HG03039 (cell line): ENCODE measurements at regions not wholly inside any gene's neighbourhood (a gene's known extent, or its start where the extent isn't known, plus 50 kb on each side); places are given as distances from the start of the nearest gene placed in this dataset.

Source experiments
- ATAC-seq: cut with Tn5 transposase; IDR thresholded peaks from one replicate; pipeline ENCODE4 v1.9.1; 2021; ENCODE audit warnings: mild to moderate bottlenecking, moderate library complexity; ENCODE audit not compliant: unreplicated experiment

DNA sequence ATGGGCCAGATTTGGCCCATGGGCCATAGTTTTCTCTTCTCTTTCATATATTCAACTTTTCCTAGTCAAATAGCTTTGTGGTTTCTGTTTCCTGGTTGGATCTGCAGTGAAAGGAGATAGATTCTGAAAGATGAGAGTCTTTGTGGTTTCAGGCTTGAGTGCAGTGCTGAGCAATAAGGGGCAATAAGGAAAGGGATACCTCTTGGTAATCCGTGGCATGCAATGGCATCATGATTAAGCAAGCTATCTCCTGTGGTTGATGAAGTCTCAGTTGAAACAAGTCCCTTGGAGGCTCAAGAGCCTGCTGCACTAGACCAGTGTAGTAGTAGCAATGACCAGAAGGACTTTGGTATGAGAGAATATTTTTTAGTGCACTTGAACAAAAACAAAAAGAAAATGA, 187.7 kb upstream of the CNTNAP2 start:
- no peak for ATAC-seq

DNA sequence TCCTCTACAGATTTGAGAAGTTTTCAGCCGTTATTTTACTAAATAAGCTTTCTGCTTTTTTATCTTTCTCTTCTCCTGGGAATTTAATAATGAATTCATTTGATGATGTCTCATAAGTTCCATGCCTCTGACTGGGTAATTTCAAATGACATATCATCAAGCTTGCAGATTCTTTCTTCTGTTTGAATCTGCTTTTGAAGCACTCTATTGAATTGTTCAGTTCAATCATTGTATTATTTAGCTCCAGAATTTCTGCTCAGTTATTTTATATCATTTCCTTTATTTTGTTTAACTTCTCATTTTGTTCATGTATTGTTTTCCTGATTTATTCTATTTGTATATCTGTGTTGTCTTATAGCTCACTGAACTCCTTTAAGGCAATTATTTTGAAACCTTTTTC, 196.9 kb upstream of the CNTNAP2 start:
- no peak for ATAC-seq

DNA sequence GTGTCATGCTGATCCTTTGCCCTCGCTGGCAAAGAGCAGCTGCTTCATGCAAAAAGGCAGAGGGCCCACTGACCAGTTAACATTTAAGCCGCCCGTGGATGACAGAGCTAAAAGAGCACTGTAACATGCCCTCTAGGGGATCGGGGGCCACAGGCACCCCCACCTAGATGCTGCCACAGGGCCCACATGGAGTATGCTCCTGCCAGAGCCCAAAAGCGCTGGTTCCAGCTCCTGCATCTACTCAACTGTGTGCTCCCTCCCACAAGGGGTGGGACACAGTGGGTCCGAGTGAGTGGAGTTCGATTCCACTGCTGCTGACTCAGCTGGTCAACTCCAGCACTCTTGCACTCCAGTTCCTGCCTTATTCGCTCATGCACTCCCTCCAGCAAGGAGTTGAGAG, 199.8 kb upstream of the CNTNAP2 start:
- ATAC-seq, result no peak

DNA sequence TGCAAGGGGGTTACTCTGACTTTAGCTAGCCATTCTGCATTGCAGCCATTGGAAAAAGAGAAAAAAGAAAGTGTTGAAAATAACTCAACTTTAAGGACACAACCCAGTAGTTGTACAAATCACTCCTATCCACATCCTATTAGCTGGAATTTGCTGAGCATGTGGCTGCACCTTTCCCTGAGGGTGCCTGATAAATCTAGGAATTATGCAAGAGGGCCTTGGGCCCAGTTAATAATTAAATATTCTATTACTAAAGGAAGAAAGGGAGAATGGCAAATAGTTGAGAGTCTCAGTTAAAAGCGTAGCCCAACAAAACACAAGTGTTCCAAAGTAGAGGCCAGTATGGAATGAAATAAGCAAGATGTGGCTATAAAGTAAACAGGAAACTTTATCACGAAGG, 200.9 kb upstream of the CNTNAP2 start:
- no peak for ATAC-seq

DNA sequence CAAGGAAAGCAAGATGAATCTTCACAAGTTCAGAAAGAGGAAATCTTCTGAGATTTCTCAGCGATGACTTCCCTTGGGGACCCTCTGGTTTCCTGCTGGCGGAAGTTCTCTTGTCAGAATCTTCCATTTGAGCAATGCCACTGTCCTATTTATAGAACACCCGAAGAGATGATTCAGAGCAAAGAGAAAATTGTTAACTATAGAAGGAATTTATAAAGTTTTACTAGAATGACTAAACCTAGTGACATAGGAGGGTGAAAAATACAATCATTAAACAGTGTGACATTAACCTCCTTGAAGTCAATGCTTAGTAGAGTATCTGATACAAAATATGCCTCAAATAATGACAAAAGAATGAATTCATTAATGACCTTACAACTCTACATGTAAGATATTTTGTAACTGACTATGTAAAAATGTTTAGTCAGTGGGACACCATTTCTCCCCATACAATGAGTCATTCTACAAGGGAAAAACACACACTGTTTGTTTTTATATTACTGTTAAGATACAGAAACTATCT, 206.5 kb upstream of the CNTNAP2 start:
- ATAC-seq, result peak; percentile 72

DNA sequence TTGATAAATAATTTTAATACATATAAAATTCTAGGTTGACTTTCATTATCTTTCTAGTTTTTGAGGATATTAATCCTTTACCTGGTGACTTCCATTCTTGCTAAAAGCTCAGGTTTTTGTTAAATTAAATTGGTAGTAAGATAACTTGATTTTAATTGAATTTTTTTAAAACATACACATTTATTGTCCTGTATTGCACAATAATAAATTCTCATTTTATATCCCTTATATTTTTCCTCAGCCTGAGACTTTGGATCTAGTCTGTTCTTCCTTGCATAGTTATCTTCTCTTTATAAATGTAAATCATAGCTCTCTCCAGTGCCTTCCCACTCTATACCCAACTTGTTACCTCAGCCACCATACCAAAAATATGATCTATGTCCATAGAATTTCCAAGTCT, 212.9 kb upstream of the CNTNAP2 start:
- ATAC-seq, result no peak

DNA sequence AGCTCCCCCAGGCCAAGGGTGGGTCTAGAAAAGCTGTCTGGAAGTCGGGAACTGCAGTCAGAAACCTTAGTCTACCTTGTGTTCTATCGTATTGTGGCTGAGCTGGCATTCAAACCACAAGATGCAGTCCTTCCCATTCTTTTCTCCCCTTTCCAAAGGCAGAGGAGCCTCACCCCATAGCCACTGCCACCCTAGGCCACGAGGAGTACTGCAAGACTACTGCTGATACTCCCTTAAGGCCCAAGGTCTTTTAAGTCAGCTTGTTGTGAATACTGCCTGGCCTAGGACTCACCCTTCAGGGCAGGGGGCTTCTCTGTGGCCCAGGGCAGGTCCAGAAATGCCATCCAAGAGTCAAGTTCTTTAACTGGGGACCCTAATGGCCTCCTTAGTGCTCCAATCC, 214.5 kb upstream of the CNTNAP2 start:
- no peak for ATAC-seq

DNA sequence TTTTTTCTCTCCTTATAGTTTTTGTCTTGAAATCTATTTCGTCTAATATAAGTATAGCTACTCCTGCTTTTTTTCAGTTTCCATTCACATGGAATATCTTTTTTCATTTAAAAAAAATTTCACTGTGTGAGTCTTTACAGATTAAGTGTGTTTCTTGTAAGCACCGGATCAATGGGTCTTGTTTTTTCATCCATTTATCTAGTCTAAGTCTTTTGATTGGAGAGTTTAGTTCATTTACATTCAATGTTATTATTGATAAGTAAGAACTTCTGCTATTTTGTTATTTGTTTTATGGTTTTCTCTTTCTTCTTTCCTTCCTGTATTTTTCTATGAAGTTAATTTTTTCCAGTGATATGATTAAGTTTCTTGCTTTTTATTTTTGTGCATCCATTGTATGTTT, 216.7 kb upstream of the CNTNAP2 start:
- no peak for ATAC-seq

DNA sequence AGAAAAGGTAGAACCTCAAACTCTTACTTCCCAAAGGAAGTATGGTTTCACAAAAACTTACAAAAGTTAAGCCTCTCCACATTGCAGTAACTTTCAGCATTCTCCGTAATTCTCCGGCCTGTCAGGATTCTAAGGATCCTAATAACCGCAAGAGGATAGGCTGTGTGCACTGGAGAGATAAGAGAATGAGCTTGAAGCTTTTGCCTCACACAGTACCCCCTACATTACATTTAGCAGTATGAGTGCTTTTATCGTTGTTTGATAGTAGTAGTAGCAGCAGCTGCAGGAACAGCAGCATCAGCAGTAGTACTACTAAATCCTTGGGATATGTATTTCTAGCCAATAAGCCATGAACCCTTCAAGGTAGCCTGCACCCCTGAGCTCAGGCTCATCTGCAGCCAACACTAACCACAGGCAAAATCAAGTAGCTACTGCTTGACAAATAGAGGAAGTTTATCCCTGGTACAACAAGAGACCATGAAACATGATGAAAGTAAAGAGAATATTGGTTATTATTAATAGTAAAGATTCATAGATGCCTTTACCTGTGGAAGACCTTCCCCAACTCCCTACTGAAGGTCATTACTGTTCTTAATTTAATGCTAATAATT, 222.6 kb upstream of the CNTNAP2 start:
- ATAC-seq, result no peak

DNA sequence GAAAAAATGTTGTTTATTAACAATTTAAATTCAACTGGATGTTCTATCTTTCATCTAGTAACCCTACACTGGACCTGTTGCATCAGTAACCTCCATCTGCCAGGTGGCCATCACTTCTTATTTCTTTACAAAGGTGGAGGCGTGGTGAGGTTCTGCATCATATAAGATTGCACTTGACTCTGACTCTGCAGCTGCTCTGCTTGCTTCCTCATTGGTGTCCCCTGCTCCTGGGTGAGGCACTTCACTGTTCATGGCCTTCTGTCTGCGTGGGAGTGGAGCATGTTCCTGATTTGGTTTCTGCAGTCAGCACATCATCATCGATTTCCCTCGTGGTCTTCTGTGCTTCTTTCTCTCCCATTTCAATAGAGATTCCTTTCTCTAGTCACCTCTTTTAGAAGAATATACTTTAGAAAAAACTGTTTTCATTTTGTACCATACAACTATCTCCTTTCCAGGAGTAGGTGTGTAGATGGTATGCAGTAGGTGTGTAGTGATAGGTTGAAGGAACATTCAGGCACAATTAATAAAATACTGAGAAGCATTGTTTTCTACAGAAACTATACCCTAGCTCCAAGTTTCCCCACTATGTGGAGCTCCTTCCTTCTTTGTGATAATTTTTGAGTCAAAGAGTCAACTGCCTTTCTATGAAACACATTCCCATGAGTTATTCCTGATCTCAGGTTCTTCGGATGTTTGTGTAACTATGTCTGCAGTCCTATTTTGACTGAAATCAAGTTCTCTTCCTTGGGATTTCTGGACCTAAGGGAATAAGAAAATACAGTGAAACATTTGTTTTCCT, 231.7 kb upstream of the CNTNAP2 start:
- ATAC-seq, result no peak

DNA sequence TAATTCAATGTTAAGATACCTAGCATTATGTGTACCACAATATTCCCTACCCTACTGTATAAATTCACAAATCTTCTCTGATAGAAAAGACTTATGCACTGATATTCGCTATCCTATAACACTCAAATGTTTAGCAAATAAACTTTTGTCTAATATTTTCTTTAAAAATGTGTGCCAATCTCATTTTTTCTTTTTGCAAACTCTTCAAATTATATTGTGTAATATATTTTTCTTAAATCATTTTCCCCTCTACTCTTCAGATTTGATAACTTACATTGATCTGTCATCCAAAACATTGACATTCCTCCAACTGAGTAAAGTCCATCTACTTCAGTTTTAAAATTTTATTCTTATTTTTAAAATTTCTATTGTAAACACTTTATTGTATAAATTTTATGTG, 240.2 kb upstream of the CNTNAP2 start:
- no peak for ATAC-seq

DNA sequence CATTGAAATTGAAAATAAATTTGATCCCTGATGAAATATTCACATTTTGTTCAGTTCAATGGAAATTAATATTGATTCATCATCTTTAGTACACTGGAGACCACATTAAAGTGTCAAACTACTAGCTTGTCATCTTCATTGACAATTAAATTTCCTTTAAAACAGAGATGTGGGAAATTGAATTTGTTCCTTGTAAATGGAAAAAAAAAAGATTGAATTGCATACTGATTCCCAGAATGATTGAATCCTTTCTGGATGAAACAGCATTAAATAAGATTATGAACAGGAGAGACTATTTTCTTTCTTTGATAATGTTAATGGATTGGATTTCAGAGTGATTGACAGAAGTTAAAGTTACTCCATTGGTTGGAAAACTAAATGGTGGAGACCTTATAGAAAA, 241.3 kb upstream of the CNTNAP2 start:
- no peak for ATAC-seq

DNA sequence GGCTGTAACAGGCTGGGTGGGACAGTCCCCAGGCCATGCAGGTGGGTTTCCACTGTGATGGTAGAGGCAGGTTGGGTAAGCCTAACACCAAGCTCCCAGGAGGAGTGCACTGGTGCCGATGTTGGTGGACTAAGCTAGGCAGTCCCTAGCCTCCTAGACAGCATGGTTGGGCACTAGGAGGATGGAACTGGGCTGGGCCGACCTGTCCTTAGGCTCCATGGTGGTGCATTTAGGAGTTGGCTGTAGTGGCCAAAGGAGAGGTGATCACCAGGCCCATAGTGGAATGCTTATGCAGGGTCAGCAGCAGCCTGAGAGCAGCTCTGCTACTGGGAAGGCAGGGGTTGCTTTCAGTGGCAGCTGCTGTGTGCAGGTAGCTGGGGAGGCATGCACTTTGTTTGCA, 247.7 kb upstream of the CNTNAP2 start:
- ATAC-seq, result no peak

DNA sequence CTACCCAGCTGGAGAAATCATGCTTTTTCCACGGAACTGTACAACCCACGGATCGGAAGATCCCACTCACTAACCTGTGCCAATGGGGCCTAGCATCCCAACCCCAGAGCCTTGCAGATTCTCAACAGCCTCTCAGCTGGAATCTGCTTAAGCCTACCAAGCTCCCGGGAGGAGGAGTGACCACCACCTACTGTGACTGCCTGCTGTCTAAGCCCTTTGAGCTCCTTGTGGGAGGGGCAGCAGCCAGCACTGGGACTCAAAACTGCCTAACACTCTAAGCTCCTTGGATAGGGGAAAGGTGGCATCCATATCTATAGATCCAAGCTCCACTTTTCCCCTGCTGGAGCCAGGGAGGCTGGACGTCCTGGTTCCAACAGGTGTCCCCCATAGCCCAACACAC, 254.4 kb upstream of the CNTNAP2 start:
- ATAC-seq, result no peak

DNA sequence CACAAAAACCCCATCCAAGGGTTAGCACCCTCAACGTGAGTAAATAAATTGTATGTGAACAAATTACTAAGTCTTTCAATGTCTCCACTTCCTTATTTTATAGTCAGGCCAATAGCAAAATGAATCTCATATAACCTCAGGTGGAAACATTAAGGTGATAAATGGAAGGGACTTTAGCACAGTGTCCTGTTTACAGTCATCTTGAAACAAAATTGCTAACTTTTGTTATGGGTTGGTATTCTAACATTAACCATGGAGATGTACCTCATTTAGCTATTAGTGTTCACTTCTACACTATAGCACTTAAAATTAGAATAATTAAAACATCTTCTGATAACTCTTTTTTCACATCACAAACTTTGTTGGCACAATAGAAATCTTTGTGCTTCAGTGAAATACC, 255.8 kb upstream of the CNTNAP2 start:
- ATAC-seq, result no peak

DNA sequence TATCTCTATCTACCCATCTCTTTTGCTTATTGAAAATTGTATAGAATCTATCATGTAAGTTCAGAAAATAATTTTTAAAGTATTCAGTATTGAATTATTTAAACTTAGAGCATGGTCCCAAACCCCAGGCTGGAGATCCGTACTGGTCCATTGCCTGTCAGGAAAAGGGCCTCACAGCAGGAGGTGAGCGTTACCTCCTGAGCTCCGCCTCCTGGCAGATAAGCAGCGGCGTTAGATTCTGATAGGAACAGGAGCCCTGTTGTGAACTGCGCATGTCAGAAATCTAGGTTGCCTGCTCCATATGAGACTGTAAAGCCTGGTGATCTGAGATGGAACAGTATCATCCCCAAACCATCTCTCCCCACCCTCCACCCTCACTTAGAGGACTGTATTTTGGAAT, 266.0 kb upstream of the CNTNAP2 start:
- no peak for ATAC-seq

DNA sequence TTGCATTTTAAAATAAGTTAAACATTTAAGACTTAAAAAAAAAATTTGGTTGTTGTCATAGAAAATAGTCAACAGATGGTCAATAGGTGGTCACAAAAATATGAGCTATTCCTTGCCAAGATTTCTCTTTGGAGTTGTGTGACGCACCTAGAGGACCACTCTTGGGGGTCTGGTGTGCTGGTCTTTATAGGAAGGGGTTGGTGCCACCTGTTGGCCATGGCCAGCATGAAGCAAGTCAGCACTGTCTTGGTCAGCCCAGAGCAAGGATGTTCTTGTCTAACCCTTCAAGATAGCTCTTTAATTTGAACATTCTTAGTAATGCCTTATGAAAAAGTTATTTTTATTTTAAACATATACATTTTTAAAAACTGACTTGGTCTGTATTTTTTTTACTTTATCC, 267.9 kb upstream of the CNTNAP2 start:
- no peak for ATAC-seq

DNA sequence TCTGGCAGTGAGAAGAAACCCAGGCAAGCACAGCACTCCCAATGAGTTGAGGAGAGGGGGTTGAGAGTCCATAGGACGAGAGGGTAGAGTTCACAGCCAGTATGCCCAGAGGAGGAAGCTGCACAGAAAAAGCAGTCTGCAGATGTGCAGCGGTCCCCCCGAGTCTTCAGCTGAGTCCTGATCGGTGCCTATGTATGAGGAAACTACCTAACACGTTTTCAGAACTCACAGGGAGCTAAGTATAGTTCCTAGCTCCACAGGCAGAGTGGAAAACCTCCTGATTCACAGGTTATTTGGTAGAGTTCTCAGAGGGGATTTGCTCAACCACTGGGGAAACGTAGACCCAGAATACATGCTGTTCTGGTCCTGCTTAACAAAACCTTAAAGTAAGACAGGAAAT, 271.3 kb upstream of the CNTNAP2 start:
- ATAC-seq, result no peak

DNA sequence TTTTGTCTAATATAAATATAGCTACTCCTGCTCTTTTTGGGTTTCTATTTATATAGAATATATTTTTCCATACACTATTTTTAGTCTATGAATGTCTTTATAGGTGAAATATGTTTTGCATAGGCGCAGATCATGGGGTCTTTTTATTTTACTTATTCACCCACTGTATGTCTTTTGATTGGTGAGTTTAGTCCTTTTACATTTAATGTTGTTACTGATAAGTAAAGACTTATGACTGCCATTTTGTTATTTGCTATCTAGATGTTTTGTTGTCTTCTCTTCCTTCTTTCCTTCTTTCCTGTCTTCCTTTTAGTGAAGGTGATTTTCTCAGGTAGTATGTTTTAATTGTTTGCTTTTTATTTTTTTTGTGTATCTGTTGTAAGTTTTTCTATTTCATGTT, 276.8 kb upstream of the CNTNAP2 start:
- no peak for ATAC-seq

DNA sequence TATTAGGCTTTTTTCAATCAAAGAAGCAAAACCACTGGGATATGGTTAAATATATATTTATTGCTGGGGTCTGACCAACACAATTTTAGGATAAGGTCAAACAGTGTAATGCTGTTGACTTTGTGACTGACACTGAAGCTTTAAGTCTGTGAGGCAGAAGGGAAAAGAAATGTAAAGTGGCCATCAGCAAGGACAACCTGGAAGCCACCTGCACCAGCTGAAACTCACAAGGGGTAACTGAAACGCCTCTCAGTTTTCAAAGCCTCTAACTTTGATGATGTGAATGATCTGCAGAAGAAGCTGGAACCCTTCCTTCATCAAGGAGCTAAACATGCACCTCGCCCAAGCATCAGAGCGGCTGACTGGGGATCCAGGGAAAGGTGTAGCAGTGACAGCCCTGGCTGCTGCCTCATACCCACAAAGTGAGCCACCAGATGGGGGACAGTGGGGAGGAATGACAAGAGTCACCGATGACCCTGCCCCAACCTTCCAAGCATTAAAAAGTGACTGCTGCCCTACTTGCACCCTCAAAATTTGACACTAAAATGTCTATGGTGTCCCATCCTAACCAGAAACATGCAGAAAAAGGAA, 284.9 kb upstream of the CNTNAP2 start:
- no peak for ATAC-seq

DNA sequence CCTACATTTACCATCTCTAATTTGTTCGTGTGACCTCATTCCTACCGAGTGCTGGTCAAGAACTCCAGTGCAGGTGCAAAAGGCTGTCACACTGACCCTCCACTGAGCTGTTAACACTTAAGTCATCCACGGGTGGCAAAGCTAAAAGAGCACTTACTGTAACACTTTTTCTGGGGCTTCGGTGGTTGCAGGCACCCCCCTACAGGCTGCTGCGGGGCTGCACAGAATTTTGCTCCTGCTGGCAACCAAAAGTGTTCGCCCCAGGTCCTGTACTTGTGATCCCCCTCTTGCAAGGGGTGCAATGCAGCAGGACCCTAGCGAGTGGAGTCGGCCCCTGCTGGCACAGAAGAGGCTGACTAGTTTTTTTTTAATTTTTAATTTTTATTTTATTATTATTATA, 298.9 kb upstream of the CNTNAP2 start:
- no peak for ATAC-seq

DNA sequence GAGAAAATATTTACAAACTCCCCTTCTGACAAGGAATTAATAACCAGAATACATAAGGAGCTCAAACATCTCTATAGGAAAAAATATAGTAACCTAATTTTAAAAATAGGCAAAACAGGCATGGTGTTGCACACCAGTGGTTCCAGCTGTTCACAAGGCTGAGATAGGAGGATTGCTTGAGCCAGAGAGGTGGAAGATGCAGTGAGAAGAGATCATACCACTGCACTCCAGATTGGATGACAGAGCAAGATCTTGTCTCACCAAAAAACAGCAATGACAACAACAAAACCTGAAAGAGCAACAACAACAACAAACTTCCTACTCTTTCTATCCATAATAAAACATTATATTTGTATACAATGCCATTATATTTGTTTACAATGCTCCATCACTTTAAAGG, 304.4 kb upstream of the CNTNAP2 start:
- no peak for ATAC-seq
